Stimulated activated CD4-positive, alpha-beta T cell treated with anti-CD3 and anti-CD28 coated beads, Interleukin-2, amount 100 ng/mL, for 48 hours (primary cell): ENCODE measurements at regions not wholly inside any gene's neighbourhood (a gene's known extent, or its start where the extent isn't known, plus 50 kb on each side); places are given as distances from the start of the nearest gene placed in this dataset.
"Not testable (repeated sequence)": the region's sequence is repeated elsewhere in the genome, so short reads cannot be mapped to it uniquely, and the experiment has no call there.

ENCODE experiments used
- DNase-seq, 2 donors: peaks; one replicate each; pipeline ENCODE4 v3.0.0-alpha.2; 2020

DNA sequence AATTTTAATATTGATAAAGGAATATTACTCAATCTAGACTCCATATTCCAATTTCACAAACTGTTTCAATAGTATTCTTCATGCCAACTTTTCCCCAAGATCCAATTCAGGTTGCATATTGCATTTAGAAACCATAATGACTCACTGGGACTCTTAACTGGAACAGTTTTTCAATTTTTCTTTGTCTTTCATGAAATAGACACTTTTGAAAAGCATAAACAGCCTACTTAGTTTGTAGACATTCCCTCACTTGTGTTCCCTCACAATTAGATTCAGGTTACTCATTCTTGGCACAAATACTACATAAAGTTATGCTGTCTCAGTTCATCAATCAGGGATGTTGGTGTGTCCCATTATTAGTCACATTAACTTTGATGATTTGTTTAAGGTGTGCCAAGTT lies 1768.4 kb upstream of the PIK3C3 start:
- DNase-seq, result no peak

- DNase-seq, result no peak
Measured at GRCh38 chr18:40179729-40180461, 1775.1 kb upstream of the PIK3C3 start.

DNA sequence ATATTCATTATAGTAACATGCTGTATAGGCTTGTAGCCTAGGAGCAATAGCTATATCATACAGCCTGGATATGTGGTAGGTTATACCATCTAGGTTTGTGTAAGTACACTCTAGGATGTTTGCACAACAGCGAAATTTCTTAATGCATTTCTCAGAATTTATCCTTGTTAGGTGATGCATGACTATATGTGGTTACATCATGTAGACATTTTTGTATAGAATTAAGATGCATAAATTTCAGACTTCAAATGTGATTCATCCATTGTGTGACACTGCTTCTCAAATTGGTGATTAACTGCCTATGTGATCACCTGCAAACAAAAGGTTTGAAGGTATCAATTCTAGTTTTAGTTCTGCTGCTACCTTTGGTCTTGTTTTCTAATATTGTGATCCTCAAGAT lies 1787.0 kb upstream of the PIK3C3 start:
- no peak for DNase-seq

- no peak for DNase-seq
Measured at GRCh38 chr18:40163254-40163653, 1791.8 kb upstream of the PIK3C3 start.

GRCh38 chr18:40160361-40160760 lies 1794.7 kb upstream of the PIK3C3 start:
- no peak for DNase-seq

DNA sequence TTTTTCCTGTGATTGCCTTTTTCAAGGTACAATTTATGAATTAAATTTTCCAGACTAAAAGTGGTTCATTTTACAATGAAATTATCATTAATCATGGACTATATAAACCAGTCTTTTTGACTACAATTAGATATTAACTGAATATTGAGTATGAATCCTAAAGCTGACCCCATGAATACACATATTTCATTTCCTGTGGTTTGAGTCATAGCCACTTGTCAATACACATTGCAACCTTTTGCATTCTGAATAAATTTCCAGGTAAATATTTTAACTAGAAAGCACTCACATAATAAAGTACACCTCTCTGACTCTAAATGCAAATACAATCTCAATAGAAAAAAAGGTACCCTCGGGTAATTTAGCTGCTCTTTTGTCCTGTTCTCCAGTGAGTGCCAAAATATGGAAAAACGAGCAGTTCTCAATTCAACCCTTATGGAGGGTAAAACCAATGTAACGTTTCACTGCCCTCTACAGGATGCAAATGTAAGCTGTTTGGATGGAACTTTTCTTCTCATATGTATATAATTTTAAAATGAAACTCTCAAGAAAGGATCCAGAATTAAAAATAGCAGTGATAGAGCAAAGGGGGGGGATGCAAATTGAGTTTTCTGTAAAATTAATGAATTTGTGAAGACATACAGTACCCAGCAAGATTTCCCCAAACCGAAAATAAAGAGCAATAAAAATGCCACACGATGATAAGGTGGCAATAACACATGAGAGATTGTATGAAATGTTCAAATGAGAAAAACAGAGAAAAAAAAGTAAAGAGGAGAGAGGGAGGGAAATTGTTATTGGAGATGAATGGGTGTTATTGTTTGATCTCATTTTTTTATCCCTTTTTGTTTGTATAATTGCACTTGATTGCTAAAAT lies 1795.7 kb upstream of the PIK3C3 start:
- no peak for DNase-seq

- no peak for DNase-seq
Measured at GRCh38 chr18:40157120-40157519, 1797.9 kb upstream of the PIK3C3 start.

DNA sequence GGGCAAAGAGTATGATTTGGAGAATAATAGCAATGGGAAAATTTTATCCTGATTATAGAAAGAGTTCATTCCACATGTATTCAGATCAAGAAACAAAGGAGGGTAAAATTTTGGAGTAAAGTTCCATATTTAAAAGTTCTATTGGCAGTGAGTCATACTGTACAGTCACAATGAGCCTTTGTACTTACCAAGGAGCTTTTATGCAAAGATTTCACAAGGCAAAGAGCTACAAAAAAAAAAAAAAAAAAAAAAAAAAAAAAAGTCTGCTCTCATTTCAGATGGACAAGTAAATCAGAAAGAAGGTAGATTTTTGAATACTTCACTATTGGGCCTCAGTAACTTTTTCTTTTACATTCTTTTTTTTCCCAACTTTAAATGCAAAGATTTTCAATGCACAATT lies 1802.2 kb upstream of the PIK3C3 start:
- no peak for DNase-seq

- no peak for DNase-seq
Measured at GRCh38 chr18:40148960-40149359, 1806.1 kb upstream of the PIK3C3 start.

GRCh38 chr18:40133253-40133652 lies 1821.8 kb upstream of the PIK3C3 start:
- DNase-seq, result no peak

- not testable (repeated sequence) for DNase-seq
Measured at GRCh38 chr18:40132438-40132837, 1822.6 kb upstream of the PIK3C3 start.

GRCh38 chr18:40124107-40124506 lies 1830.9 kb upstream of the PIK3C3 start:
- no peak for DNase-seq

GRCh38 chr18:40120796-40121391 lies 1834.1 kb upstream of the PIK3C3 start:
- DNase-seq, result no peak

DNA sequence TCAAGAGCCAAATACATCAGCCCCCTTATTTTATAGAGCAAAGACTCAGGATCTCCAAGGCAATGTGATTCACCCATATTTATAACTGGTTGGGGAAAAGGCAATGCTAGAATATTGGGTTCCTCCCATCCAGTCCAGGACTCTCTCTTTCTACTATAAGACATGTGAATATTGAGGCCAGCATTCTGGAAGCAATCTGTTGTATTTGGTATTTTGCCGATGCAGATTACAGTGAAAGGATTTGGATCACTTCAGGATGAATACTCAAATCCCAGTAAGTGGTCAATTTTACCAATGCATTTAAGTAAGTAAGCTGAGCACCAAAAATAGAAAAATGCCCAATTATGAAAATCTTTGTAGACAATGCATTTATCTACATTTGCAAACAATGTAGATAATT lies 1834.7 kb upstream of the PIK3C3 start:
- DNase-seq, result no peak

DNA sequence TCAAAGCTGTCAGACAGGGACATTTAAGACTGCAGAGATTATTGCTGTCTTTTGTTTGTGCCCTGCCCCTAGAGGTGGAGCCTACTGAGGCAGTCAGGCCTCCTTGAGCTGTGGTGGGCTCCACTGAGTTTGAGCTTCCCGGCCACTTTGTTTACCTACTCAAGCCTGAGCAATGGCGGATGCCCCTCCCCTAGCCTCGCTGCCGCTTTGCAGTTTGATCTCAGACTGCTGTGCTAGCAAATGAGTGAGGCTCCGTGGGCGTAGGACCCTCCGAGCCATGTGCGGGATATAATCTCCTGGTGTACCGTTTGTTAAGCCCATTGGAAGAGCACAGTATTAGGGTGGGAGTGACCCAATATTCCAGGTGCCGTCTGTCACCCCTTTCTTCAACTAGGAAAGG lies 1835.5 kb upstream of the PIK3C3 start:
- DNase-seq, result not testable (repeated sequence)

- no peak for DNase-seq
Measured at GRCh38 chr18:40110455-40110854, 1844.6 kb upstream of the PIK3C3 start.

DNA sequence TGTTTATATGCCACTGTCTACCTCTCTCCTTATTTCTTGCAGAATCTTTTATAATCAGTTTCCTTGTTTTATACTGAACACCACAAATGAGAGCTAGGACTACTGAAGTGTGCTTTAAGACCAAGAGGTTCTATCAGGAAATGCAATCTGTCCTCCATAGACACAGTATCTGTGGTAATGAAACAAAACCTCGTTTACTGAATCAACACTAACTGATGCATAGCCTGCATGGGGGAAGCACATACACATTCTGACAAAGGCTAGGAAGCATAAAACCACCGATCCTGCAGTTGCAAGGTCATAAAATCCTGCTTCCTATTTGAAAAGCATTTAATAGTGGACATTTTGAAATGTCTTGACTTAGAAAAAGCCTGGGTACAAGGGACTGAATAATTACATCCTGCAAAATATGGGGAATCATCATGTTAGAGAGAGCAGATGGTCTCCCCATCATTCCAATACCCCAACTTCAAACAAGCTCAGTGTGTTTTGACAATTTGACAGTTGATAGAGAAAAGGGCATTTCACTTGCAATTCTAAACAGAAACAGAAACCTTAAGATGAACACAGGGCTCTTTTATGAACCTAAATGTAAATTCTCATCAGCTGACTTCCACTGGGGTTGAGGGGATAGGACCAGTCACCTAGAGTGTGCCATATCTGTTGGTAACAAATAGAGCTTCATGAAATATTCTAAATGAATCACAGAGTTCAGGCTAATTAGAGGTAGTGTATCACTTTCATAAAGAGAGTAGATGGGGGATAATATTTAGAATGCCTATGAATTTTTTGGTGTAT lies 1845.6 kb upstream of the PIK3C3 start:
- DNase-seq, result no peak

- no peak for DNase-seq
Measured at GRCh38 chr18:40108596-40108995, 1846.4 kb upstream of the PIK3C3 start.

- DNase-seq, result no peak
Measured at GRCh38 chr18:40102903-40103302, 1852.1 kb upstream of the PIK3C3 start.

- DNase-seq, result no peak
Measured at GRCh38 chr18:40099641-40100040, 1855.4 kb upstream of the PIK3C3 start.

DNA sequence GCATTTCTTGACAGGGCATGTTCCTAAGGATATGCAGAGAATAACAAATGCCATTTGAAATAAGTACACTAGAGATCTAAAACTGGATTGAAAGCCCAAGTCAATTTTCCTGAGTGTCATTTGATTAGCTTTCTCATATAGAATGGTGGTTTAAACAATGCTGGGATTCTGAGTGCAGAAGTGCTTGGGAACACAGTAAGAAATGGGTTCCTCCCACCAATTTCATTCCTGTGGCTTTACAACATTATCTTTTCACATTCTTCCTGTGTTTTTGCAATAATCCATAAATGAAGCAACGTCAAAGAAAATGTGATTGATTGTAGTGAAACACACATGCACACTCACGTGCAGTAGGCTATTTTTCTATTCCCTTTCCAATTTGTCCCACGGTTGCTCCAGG lies 1858.4 kb upstream of the PIK3C3 start:
- no peak for DNase-seq

DNA sequence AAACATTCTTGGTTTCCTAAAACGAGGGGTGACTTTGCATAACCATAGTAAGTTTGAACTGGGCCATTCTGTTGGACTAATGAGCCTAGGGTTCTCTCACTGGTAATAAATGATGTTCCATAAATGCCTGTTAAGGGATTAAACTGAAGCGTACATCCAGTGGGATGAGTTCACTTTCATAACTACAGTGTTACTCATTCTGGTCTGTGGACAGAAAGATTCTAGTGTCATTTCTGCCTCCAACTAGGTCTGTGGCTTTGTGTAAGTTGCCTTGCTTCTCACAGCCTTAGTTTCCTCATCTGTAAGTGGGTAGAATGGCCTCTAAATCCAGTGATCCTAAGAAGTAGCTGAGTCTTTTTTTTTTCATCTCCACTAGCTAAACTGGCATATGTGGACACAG lies 1860.6 kb upstream of the PIK3C3 start:
- no peak for DNase-seq

DNA sequence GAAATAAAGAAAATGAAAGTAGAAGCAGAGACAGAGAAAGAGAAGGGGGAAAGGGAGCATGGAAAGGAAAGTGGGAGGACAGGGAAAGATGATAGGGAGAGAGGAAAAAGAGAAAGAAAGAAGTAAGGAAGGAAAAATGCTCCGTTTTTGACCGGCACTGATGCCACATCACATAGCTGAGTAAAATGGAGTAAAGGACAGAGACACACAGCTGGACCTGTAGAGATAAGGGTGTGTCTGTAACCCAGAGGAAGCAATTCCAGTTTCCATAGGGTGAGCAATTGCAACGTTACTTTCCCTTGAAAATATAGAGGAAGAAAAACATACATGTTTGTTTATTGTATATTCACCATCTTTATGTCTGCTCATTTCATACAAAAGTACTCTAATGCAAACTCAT lies 1866.9 kb upstream of the PIK3C3 start:
- no peak for DNase-seq
